HepG2 (cell line): ENCODE measurements at regions not wholly inside any gene's neighbourhood (a gene's known extent, or its start where the extent isn't known, plus 50 kb on each side); places are given as distances from the start of the nearest gene placed in this dataset.

ENCODE experiments used
- MAF1 ChIP-seq: sonication (generic); formaldehyde crosslinking; IDR thresholded peaks from 2 replicates; pipeline ENCODE4 v1.5.0; 2020; ENCODE audit warnings: missing genetic modification reagents, borderline replicate concordance
- NR2C2 ChIP-seq: sonication (generic); formaldehyde crosslinking; IDR thresholded peaks from 2 replicates; pipeline ENCODE4 v1.4.0; 2020; ENCODE audit warnings: missing genetic modification reagents, mild to moderate bottlenecking, moderate library complexity, borderline replicate concordance
- TBX2 ChIP-seq: sonication (generic); formaldehyde crosslinking; IDR thresholded peaks from 2 replicates; pipeline ENCODE4 v1.5.0; 2020; ENCODE audit warnings: missing genetic modification reagents, mild to moderate bottlenecking, borderline replicate concordance
- ZNF333 ChIP-seq: sonication (generic); formaldehyde crosslinking; IDR thresholded peaks from 2 replicates; pipeline ENCODE4 v1.4.0; 2020; ENCODE audit warnings: mild to moderate bottlenecking, missing genetic modification reagents, borderline replicate concordance
- TF ChIP-seq, protein P1 (sequence below): sonication (generic); formaldehyde crosslinking; IDR thresholded peaks from 2 replicates; pipeline ENCODE4 v1.5.0; 2020; ENCODE audit warnings: mild to moderate bottlenecking, missing genetic modification reagents, borderline replicate concordance
- TF ChIP-seq, protein P2 (sequence below): sonication (generic); formaldehyde crosslinking; IDR thresholded peaks from 2 replicates; pipeline ENCODE4 v1.4.0; 2020; ENCODE audit warnings: missing genetic modification reagents
- TF ChIP-seq, protein P3 (sequence below): sonication (generic); formaldehyde crosslinking; IDR thresholded peaks from 2 replicates; pipeline ENCODE4 v1.4.0; 2020; ENCODE audit warnings: missing genetic modification reagents
- TF ChIP-seq, protein P4 (sequence below): sonication (generic); IDR thresholded peaks from 2 replicates; pipeline ENCODE4 v1.6.1; 2016; ENCODE audit warnings: low read depth, borderline replicate concordance

DNA sequence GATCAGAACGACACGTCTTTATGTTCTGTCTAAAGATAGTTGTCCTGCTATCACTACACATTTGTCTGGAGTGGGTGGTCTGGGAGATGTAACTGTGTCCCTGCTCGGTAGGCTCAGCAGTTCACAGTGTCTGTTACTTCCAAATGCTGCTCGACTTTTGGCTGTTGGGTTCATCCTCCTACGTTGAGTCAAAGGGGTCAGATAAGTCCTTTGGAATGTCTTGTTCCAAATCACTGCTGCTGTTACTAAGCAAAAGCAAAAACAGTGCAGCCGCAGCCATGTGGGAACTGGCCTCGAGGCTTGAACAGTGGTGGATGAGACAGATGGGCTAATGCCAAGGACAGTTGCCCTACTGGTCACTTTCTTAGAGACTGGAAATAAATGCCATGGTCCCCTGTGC is 272.2 kb upstream of the MAP3K7 start (continued):
- TF ChIP-seq, protein P1, sequence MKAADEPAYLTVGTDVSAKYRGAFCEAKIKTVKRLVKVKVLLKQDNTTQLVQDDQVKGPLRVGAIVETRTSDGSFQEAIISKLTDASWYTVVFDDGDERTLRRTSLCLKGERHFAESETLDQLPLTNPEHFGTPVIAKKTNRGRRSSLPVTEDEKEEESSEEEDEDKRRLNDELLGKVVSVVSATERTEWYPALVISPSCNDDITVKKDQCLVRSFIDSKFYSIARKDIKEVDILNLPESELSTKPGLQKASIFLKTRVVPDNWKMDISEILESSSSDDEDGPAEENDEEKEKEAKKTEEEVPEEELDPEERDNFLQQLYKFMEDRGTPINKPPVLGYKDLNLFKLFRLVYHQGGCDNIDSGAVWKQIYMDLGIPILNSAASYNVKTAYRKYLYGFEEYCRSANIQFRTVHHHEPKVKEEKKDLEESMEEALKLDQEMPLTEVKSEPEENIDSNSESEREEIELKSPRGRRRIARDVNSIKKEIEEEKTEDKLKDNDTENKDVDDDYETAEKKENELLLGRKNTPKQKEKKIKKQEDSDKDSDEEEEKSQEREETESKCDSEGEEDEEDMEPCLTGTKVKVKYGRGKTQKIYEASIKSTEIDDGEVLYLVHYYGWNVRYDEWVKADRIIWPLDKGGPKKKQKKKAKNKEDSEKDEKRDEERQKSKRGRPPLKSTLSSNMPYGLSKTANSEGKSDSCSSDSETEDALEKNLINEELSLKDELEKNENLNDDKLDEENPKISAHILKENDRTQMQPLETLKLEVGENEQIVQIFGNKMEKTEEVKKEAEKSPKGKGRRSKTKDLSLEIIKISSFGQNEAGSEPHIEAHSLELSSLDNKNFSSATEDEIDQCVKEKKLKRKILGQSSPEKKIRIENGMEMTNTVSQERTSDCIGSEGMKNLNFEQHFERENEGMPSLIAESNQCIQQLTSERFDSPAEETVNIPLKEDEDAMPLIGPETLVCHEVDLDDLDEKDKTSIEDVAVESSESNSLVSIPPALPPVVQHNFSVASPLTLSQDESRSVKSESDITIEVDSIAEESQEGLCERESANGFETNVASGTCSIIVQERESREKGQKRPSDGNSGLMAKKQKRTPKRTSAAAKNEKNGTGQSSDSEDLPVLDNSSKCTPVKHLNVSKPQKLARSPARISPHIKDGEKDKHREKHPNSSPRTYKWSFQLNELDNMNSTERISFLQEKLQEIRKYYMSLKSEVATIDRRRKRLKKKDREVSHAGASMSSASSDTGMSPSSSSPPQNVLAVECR (CRISPR knock-in tag): no peak
- TF ChIP-seq MAF1 (CRISPR knock-in tag) (no peak), NR2C2 (CRISPR knock-in tag) (no peak), ZNF333 (no peak), TBX2 (CRISPR knock-in tag) (no peak)
- TF ChIP-seq, protein P2, sequence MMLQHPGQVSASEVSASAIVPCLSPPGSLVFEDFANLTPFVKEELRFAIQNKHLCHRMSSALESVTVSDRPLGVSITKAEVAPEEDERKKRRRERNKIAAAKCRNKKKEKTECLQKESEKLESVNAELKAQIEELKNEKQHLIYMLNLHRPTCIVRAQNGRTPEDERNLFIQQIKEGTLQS: no peak
- TF ChIP-seq, protein P3, sequence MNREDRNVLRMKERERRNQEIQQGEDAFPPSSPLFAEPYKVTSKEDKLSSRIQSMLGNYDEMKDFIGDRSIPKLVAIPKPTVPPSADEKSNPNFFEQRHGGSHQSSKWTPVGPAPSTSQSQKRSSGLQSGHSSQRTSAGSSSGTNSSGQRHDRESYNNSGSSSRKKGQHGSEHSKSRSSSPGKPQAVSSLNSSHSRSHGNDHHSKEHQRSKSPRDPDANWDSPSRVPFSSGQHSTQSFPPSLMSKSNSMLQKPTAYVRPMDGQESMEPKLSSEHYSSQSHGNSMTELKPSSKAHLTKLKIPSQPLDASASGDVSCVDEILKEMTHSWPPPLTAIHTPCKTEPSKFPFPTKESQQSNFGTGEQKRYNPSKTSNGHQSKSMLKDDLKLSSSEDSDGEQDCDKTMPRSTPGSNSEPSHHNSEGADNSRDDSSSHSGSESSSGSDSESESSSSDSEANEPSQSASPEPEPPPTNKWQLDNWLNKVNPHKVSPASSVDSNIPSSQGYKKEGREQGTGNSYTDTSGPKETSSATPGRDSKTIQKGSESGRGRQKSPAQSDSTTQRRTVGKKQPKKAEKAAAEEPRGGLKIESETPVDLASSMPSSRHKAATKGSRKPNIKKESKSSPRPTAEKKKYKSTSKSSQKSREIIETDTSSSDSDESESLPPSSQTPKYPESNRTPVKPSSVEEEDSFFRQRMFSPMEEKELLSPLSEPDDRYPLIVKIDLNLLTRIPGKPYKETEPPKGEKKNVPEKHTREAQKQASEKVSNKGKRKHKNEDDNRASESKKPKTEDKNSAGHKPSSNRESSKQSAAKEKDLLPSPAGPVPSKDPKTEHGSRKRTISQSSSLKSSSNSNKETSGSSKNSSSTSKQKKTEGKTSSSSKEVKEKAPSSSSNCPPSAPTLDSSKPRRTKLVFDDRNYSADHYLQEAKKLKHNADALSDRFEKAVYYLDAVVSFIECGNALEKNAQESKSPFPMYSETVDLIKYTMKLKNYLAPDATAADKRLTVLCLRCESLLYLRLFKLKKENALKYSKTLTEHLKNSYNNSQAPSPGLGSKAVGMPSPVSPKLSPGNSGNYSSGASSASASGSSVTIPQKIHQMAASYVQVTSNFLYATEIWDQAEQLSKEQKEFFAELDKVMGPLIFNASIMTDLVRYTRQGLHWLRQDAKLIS: no peak
- TF ChIP-seq, protein P4, sequence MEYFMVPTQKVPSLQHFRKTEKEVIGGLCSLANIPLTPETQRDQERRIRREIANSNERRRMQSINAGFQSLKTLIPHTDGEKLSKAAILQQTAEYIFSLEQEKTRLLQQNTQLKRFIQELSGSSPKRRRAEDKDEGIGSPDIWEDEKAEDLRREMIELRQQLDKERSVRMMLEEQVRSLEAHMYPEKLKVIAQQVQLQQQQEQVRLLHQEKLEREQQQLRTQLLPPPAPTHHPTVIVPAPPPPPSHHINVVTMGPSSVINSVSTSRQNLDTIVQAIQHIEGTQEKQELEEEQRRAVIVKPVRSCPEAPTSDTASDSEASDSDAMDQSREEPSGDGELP: no peak
